Hepatocyte (in vitro differentiated cells): ENCODE measurements at regions not wholly inside any gene's neighbourhood (a gene's known extent, or its start where the extent isn't known, plus 50 kb on each side); places are given as distances from the start of the nearest gene placed in this dataset.

Source experiments
- DNase-seq: peaks from one replicate; pipeline ENCODE4 v3.0.0-alpha.2; 2016; ENCODE audit warnings: low spot score
- H2AFZ ChIP-seq: fragments of 200-600 bp; sonication (generic); 2 replicates; pipeline ENCODE4 v1.6.0; 2016; ENCODE audit warnings: antibody characterized with exemption, mild to moderate bottlenecking
- H3K27ac ChIP-seq: fragments of 200-600 bp; sonication (generic); 2 replicates; pipeline ENCODE4 v1.5.1; 2016; ENCODE audit warnings: mild to moderate bottlenecking
- H3K27me3 ChIP-seq: fragments of 200-600 bp; sonication (generic); 2 replicates; pipeline ENCODE4 v1.6.1; 2016
- H3K36me3 ChIP-seq: fragments of 200-600 bp; sonication (generic); replicated peaks from 2 replicates; pipeline ENCODE4 v1.5.1; 2016; ENCODE audit warnings: low read depth; ENCODE audit not compliant: insufficient read depth
- H3K4me1 ChIP-seq: fragments of 200-600 bp; sonication (generic); 2 replicates; pipeline ENCODE4 v1.5.1; 2016; ENCODE audit warnings: mild to moderate bottlenecking, moderate library complexity; ENCODE audit not compliant: insufficient read depth
- H3K4me2 ChIP-seq: fragments of 200-600 bp; sonication (generic); 2 replicates; pipeline ENCODE4 v1.6.0; 2016
- H3K4me3 ChIP-seq: fragments of 200-600 bp; sonication (generic); 2 replicates; pipeline ENCODE4 v1.5.1; 2016; ENCODE audit warnings: mild to moderate bottlenecking
- H3K79me2 ChIP-seq: fragments of 200-600 bp; sonication (generic); 2 replicates; pipeline ENCODE4 v1.6.0; 2017; ENCODE audit warnings: mild to moderate bottlenecking
- H3K9me2 ChIP-seq: fragments of 200-600 bp; sonication (generic); replicated peaks from 2 replicates; pipeline ENCODE4 v1.6.0; 2017; ENCODE audit warnings: mild to moderate bottlenecking; ENCODE audit not compliant: insufficient read depth
- H3K9me3 ChIP-seq: fragments of 200-600 bp; sonication (generic); 2 replicates; pipeline ENCODE4 v1.5.1; 2016; ENCODE audit warnings: low read depth, mild to moderate bottlenecking
- H4K20me1 ChIP-seq: fragments of 200-600 bp; sonication (generic); 2 replicates; pipeline ENCODE4 v1.6.0; 2016; ENCODE audit warnings: mild to moderate bottlenecking; ENCODE audit not compliant: insufficient read depth, poor library complexity, severe bottlenecking
- EZH2 ChIP-seq: fragments of 200-600 bp; sonication (generic); IDR thresholded peaks from 2 replicates; pipeline ENCODE4 v1.6.1; 2016; ENCODE audit warnings: antibody characterized with exemption, mild to moderate bottlenecking, borderline replicate concordance
- EZH2phosphoT487 ChIP-seq: fragments of 200-600 bp; sonication (generic); IDR thresholded peaks from one replicate; pipeline ENCODE4 v1.6.1; 2018; ENCODE audit warnings: antibody characterized with exemption, mild to moderate bottlenecking, low read depth, moderate library complexity; ENCODE audit not compliant: unreplicated experiment, severe bottlenecking
- WGBS: methylation state at CpG from one replicate; pipeline ENCODE4 v1.1.6; 2016; ENCODE audit warnings: low lambda C conversion rate; ENCODE audit errors: missing lambda C conversion rate; 5-methylcytosine and 5-hydroxymethylcytosine counted together
- TF ChIP-seq, protein P1 (sequence below): fragments of 200-600 bp; sonication (generic); IDR thresholded peaks from 2 replicates; pipeline ENCODE4 v1.5.1; 2016; ENCODE audit warnings: antibody characterized with exemption, mild to moderate bottlenecking; ENCODE audit not compliant: poor library complexity

DNA sequence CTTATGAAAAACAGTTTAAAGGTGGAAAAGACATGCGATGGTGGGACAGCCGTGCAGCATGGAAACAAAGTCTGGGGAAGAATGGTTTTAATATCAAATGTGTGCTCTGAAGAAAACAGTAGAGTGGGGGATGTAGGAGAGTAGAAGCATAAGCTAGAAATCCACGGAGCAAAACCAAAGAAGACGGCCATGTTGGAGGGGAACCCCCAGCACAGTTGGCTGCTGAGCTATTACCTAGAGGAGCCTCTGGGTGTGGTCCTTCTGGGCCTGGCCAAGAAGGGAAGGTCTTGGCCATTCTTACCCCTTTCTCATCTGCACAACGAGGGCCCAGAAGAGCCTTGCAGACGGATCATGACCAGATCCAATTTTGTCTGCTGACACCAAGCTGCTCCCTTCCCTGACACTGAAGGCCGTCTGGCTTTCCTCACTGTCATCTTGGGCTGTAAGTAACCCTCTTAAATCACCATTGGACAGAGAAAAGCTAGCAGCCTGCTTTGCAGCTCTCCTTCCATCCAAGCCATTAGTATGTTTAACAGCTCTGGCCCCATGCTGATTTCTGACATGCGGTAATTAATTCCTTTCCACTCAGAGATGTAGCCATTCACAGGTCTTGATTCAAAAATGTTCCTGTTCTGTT, 189.5 kb downstream of the SEC61B start:
- H3K4me1 ChIP-seq, result no peaks in the 10 kb centered on the region
- no peaks in the 10 kb centered on the region for H3K9me3 ChIP-seq
- no peaks in the 10 kb centered on the region for H3K36me3 ChIP-seq
- H3K9me2 ChIP-seq, result no peaks in the 10 kb centered on the region
- no peak overlapping the region for H3K27ac ChIP-seq
- no peak for TF ChIP-seq EZH2phosphoT487
- TF ChIP-seq, protein P1, sequence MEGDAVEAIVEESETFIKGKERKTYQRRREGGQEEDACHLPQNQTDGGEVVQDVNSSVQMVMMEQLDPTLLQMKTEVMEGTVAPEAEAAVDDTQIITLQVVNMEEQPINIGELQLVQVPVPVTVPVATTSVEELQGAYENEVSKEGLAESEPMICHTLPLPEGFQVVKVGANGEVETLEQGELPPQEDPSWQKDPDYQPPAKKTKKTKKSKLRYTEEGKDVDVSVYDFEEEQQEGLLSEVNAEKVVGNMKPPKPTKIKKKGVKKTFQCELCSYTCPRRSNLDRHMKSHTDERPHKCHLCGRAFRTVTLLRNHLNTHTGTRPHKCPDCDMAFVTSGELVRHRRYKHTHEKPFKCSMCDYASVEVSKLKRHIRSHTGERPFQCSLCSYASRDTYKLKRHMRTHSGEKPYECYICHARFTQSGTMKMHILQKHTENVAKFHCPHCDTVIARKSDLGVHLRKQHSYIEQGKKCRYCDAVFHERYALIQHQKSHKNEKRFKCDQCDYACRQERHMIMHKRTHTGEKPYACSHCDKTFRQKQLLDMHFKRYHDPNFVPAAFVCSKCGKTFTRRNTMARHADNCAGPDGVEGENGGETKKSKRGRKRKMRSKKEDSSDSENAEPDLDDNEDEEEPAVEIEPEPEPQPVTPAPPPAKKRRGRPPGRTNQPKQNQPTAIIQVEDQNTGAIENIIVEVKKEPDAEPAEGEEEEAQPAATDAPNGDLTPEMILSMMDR, result no peak
- no peak for TF ChIP-seq EZH2
- H4K20me1 ChIP-seq, result no peaks in the 10 kb centered on the region
- no peak overlapping the region for H3K4me2 ChIP-seq
- no peak overlapping the region for H3K4me3 ChIP-seq
- H3K79me2 ChIP-seq, result no peaks in the 10 kb centered on the region
- DNase-seq, result no peak
- H2AFZ ChIP-seq, result no peak overlapping the region
- H3K27me3 ChIP-seq, result no peaks in the 10 kb centered on the region
- 54% methylated on average over 8 of the region's 8 CpGs for WGBS

DNA sequence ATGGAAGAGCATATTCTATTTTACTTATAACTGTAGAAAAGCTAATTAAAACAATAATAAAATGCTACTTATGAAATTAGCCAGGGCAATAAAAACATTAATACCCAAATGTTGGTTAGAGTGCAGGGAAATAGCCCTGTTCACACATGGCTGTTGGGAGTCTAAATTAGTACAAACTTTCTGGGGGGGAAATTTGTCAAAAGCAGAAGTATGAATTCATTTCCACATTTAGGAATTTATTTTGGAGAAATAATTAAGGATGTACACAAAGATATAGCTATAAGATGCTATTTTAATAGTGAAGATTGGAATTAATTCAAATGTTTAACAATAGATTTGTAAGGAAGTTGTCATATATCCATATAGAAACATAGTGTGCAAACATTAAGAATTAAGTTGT, 190.5 kb downstream of the SEC61B start:
- Histone ChIP-seq H2AFZ (no peak overlapping the region), H3K4me1 (no peaks in the 10 kb centered on the region), H3K79me2 (no peaks in the 10 kb centered on the region), H3K36me3 (no peaks in the 10 kb centered on the region), H3K4me2 (no peak overlapping the region), H3K4me3 (no peak overlapping the region), H3K9me2 (no peaks in the 10 kb centered on the region), H3K27me3 (no peaks in the 10 kb centered on the region), H4K20me1 (no peaks in the 10 kb centered on the region), H3K9me3 (no peaks in the 10 kb centered on the region), H3K27ac (no peak overlapping the region)
- TF ChIP-seq EZH2, result no peak
- TF ChIP-seq EZH2phosphoT487, result no peak
- TF ChIP-seq, protein P1, result no peak
- DNase-seq, result no peak

DNA sequence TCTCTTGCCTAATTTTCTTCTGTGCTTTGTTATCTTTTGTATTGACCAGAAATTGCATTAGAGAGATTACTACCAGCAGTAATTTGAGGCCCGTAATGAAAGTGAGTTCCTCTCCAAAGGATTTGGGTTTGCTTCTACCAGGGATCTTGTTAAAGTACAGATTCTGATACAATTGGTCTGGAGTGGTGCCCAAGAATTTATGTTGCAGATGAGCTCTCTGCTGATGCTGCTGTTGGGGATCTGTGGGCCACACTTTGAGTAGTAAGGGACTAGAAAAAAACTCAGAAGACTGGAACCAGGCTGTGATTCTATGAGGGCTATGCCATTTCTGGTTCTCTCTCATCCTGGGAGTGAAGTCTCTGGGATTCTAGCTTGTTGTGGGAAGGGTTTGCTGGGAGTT, 192.2 kb downstream of the SEC61B start:
- no peaks in the 10 kb centered on the region for H3K4me1 ChIP-seq
- H3K9me3 ChIP-seq, result no peaks in the 10 kb centered on the region
- DNase-seq, result no peak
- H3K79me2 ChIP-seq, result no peaks in the 10 kb centered on the region
- H4K20me1 ChIP-seq, result no peaks in the 10 kb centered on the region
- H3K9me2 ChIP-seq, result no peaks in the 10 kb centered on the region
- H3K4me2 ChIP-seq, result no peak overlapping the region
- H2AFZ ChIP-seq, result no peak overlapping the region
- no peak overlapping the region for H3K4me3 ChIP-seq
- WGBS, result 46% methylated on average over 1 of the region's 1 CpG
- H3K27ac ChIP-seq, result no peak overlapping the region
- H3K36me3 ChIP-seq, result no peaks in the 10 kb centered on the region
- H3K27me3 ChIP-seq, result no peaks in the 10 kb centered on the region
- TF ChIP-seq, protein P1, result no peak
- TF ChIP-seq EZH2, result no peak
- no peak for TF ChIP-seq EZH2phosphoT487

DNA sequence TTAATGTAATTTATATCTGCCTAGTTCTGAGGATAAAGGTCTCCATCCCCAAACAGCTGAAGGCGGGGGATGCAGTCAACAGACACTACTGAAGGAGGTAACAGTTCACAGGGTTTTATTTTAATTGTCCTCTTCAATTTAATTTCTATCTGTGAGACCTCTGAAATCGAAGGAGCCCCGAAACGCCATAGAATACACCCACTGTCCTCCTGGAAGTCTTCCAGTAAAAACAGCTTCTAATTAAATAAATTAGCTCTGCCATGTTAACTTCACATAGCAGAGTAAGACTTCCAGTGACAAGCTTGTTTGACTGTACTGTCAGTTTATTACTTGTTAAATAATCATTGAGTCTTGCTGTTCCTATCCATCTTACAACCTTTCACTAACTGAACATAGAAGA, 193.5 kb downstream of the SEC61B start:
- no peak for DNase-seq
- WGBS, result 86% methylated on average over 4 of the region's 4 CpGs

More for the DNA sequence above, 193.5 kb downstream of the SEC61B start:
- Histone ChIP-seq H3K27ac (no peak overlapping the region), H3K4me2 (no peak overlapping the region), H2AFZ (no peak overlapping the region), H3K4me1 (no peaks in the 10 kb centered on the region), H3K79me2 (no peaks in the 10 kb centered on the region), H3K4me3 (no peak overlapping the region), H3K36me3 (no peaks in the 10 kb centered on the region), H3K9me2 (no peaks in the 10 kb centered on the region), H4K20me1 (no peaks in the 10 kb centered on the region), H3K27me3 (no peaks in the 10 kb centered on the region), H3K9me3 (no peaks in the 10 kb centered on the region)
- TF ChIP-seq EZH2phosphoT487, result no peak
